Head of caudate nucleus (tissue), 42 donors: ENCODE measurements at regions not wholly inside any gene's neighbourhood (a gene's known extent, or its start where the extent isn't known, plus 50 kb on each side); places are given as distances from the start of the nearest gene placed in this dataset.
A peak's percentile ranks its signal among the peaks of the same experiment; 100 is the strongest.
"Not testable (repeated sequence)": the region's sequence is repeated elsewhere in the genome, so short reads cannot be mapped to it uniquely, and the experiment has no call there.

ENCODE experiments used
- DNase-seq, 42 donors: peaks; one replicate each; pipeline versions ENCODE4 v3.0.0 to v3.0.0-alpha.2; 2020 to 2021; ENCODE audit warnings: mixed read lengths in 7 of 42
- intact Hi-C: fragments of 100-400 bp; cut with DNase I; formaldehyde crosslinking; loops from one replicate; pipeline ENCODE4 v1.15.0; 2022

GRCh38 chr21:6120863-6121262 is 4400.5 kb upstream of the TPTE start:
- DNase-seq, intact Hi-C loops: not testable (repeated sequence)

DNA sequence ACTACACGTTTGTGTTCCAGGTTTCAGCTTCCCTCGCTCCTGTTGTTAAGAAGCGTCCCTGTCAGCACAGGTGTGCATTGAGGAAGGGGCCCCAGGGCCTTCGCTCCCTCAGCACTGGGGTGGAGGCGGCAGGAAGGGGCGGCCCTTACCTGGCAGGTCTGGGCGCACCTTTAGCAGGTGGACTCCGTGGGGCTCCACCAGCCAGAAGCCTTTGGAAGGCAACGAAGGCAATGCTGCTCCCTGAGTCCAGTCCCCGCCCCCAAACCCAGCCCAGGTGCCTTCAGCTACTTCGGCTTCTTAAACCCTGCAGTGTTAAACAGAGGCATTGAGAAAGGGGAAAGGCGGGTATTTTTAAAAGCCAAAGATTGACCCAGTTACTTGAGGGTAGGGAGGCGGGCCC is 4398.8 kb upstream of the TPTE start:
- DNase-seq, intact Hi-C loops: not testable (repeated sequence)

DNA sequence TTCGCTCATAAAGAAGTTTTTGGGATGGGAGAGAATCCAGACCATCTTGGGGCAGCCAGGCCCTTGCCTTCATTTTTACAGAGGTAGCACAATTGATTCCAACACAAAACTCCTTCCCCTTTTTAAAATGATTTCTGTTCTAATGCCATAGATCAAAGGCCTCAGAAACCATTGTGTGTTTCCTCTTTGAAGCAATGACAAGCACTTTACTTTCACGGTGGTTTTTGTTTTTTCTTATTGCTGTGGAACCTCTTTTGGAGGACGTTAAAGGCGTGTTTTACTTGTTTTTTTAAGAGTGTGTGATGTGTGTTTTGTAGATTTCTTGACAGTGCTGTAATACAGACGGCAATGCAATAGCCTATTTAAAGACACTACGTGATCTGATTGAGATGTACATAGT is 4398.2 kb upstream of the TPTE start:
- DNase-seq, intact Hi-C loops: not testable (repeated sequence)

DNA sequence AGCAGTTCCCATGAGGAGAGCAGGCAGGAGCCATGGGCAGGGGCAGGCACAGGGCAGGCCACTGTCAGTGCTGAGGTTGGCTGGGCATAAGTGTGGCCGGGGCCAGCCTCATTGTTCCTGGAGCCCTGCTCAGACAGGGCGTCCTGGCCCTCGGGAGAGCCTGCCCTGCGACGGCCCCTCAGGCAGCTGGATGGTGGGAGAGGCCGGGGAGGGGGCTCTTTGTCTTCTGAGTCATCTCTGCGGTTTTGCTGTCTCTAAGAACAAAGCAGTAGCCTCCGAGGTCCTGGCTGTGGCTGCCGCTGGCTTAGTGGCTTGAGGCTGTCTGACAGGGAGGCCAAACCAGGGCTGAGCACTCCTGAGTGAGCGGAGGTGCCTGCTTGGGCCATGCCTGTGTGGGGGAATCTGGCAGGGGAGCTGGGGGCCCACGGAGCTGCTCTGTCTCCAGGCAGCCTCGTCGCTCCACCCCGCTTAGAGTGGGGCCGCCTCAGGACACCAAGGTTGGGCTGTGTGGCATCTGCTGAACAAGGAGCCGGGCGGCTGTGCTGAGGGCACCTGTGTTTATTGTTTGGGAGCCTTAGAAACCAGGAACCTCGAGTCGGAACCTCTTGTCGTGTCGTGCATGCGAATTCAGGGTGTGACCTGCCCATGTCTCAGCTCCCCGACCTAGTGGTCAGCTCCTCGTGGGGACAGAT is 4395.7 kb upstream of the TPTE start:
- intact Hi-C loops, DNase-seq: not testable (repeated sequence)

- DNase-seq, result peak in 6 of 42 donors; percentile 0 to 30 (median 8)
- intact Hi-C loops, result not testable (repeated sequence)
Observed at GRCh38 chr21:6126976-6127732, 4394.2 kb upstream of the TPTE start.

GRCh38 chr21:6130734-6131133 is 4390.6 kb upstream of the TPTE start:
- DNase-seq, intact Hi-C loops: not testable (repeated sequence)

GRCh38 chr21:6133373-6133772 is 4388.0 kb upstream of the TPTE start:
- intact Hi-C loops, DNase-seq: not testable (repeated sequence)

DNA sequence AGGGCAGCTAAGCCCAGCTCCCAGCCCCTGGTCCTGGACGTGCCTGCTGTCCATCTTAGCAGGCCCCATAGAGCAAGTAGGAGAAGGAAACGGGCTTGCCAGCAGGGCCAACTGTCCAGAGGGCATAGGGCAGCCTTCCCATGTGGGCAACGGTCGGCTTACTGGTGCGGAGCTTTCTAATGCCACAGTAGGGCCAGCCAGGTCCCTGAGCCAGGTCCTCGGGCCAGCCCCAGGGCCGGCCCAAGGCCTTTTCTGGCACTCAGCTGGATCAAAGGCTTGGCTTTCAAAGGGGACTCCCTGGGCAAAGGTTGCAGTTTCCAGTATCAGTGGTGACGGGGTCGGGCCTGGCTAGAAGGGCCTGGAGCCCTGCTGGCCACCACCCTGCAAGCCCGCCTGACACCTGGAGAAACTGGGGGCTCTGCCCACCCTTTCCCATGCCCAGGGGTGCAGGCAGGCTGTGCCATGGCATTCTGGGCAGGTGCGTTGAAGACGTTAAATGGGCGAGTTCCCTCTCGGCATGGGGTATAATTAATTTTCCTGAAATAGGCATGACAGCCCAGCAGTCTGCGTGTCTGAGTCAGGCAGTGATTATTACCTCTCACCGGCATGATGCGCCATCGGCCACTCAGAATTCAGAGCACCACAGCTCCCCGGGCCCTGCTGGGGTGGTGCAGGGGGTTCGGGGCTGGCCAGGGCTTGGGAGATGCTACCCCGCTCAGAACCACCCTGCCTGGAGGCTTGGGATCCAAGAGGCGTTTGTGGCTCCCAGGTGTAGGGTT is 4387.3 kb upstream of the TPTE start:
- intact Hi-C loops, DNase-seq: not testable (repeated sequence)

DNA sequence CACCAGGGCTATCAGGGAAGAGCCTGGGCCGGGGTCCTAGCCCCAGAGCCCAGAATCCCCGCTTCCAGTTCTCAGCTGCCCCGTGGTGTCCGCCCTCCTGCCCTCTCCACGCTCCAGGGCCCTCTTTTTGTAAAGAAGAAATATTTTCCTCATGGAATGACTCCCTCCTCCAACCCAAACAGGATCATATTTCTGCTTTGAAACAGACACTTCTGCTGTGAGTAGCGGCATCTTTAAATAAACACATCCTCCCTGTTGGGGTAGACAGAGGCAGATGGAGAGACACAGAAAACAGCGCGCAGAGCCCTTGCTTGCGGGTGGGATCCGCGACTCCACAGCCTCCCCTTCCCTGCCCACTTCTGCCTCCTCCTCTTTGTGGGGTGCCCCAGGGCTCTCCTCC is 4384.7 kb upstream of the TPTE start:
- DNase-seq, intact Hi-C loops: not testable (repeated sequence)

- DNase-seq, intact Hi-C loops: not testable (repeated sequence)
Observed at GRCh38 chr21:6138244-6139136, 4382.9 kb upstream of the TPTE start.

DNA sequence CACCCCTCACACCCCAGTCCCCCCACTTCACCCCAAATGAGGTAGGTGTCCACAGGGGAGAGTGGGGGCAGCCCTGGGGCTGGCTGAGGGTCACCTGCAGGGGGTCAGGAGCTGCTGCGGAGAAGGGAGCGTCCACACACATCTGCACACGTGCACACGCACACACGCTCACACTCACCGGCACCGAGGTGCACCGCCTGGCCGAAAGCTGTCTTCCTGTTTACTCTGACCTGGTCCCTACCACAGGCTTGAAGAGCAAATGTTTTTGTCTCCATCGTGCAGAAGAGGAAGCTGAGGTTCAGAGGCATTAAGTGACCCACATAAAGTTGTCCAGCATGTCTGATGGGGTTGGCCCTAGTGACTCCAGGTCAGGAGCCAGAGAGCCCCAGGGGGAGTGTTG is 4382.1 kb upstream of the TPTE start:
- DNase-seq, intact Hi-C loops: not testable (repeated sequence)

- DNase-seq, intact Hi-C loops: not testable (repeated sequence)
Observed at GRCh38 chr21:6139862-6140261, 4381.5 kb upstream of the TPTE start.

DNA sequence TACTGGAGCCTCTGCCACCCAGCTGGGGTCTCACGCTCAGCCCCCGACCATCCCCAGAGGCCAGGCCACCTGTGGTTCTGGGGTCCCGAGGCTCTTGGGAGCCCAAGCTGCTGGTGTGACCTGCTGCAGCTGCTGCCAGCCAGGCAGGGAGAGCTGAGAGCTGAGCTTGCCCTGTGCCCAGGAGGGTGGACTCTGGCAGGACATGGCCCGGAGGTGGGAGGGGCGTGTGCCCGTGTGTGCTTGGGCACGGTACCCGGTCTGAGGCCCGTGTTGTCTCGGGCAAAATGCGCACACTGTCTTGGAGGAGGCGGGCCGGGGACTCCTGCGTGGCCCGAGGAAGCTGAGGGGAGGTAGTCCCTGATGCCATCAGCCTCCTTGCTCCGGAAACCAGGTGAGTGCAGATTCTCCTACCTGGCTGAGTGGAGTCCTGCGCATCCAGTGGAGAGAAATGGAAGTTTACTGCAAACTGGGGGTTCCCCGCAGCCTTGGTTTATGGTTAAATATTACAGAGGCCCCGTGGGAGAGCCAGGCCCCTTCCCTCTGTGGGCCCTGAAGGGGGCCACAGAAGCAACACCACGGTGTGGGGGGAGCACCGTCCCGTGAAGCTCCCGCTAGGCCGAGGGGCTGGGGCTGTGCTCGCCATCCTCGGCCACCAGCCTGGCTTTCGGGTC is 4380.8 kb upstream of the TPTE start:
- intact Hi-C loops, DNase-seq: not testable (repeated sequence)

GRCh38 chr21:6141138-6141474 is 4380.3 kb upstream of the TPTE start:
- DNase-seq, intact Hi-C loops: not testable (repeated sequence)

GRCh38 chr21:6153154-6153553 is 4368.2 kb upstream of the TPTE start:
- DNase-seq, intact Hi-C loops: not testable (repeated sequence)

- intact Hi-C loops, result not testable (repeated sequence)
- peak in 35 of 42 donors; percentile 2 to 63 (median 25) for DNase-seq
Observed at GRCh38 chr21:6154524-6155320, 4366.7 kb upstream of the TPTE start.

- DNase-seq, intact Hi-C loops: not testable (repeated sequence)
Observed at GRCh38 chr21:6156712-6157389, 4364.5 kb upstream of the TPTE start.
